Kidney epithelial cell (primary cell): ENCODE measurements at regions not wholly inside any gene's neighbourhood (a gene's known extent, or its start where the extent isn't known, plus 50 kb on each side); places are given as distances from the start of the nearest gene placed in this dataset.

Source experiments
- DNase-seq: peaks from one replicate; pipeline ENCODE4 v3.0.0-alpha.2; 2010; ENCODE audit warnings: low read depth
- H3K27me3 ChIP-seq: 2 replicates; pipeline ENCODE4 v1.6.0; 2011; ENCODE audit warnings: low read length; ENCODE audit not compliant: control insufficient read depth, insufficient read depth
- H3K36me3 ChIP-seq: 2 replicates; pipeline ENCODE4 v1.5.1; 2011; ENCODE audit warnings: low read length; ENCODE audit not compliant: control insufficient read depth, insufficient read depth
- H3K4me3 ChIP-seq: 2 replicates; pipeline ENCODE4 v1.5.1; 2011; ENCODE audit warnings: low read depth, mild to moderate bottlenecking, control low read depth, low read length
- CTCF ChIP-seq: IDR thresholded peaks from 2 replicates; pipeline ENCODE4 v1.5.1; 2011; ENCODE audit warnings: mild to moderate bottlenecking, moderate library complexity, low read length, control low read depth, inconsistent platforms; ENCODE audit not compliant: insufficient read depth, poor library complexity, severe bottlenecking

GRCh38 chr1:199545780-199546179 is 481.7 kb upstream of the NR5A2 start:
- no peak for DNase-seq

GRCh38 chr1:199546323-199546722 is 481.2 kb upstream of the NR5A2 start:
- H3K36me3 ChIP-seq: no peaks in the 10 kb centered on the region
- TF ChIP-seq CTCF: no peak
- DNase-seq: peak; percentile 52
- H3K27me3 ChIP-seq: no peaks in the 10 kb centered on the region
- no peak overlapping the region for H3K4me3 ChIP-seq

More at GRCh38 chr1:199545780-199546179, 481.7 kb upstream of the NR5A2 start:
- no peaks in the 10 kb centered on the region for H3K36me3 ChIP-seq
- TF ChIP-seq CTCF: peak; percentile 37
- no peaks in the 10 kb centered on the region for H3K27me3 ChIP-seq
- no peak overlapping the region for H3K4me3 ChIP-seq

GRCh38 chr1:199549421-199549820 is 478.1 kb upstream of the NR5A2 start:
- no peaks in the 10 kb centered on the region for H3K27me3 ChIP-seq
- H3K36me3 ChIP-seq: no peaks in the 10 kb centered on the region
- H3K4me3 ChIP-seq: no peak overlapping the region
- TF ChIP-seq CTCF: no peak
- no peak for DNase-seq

- peak; percentile 40 for TF ChIP-seq CTCF
- H3K4me3 ChIP-seq: no peak overlapping the region
- H3K27me3 ChIP-seq: no peaks in the 10 kb centered on the region
- DNase-seq: no peak
- H3K36me3 ChIP-seq: no peaks in the 10 kb centered on the region
These were observed 477.1 kb upstream of the NR5A2 start for GRCh38 chr1:199550199-199551065.

DNA sequence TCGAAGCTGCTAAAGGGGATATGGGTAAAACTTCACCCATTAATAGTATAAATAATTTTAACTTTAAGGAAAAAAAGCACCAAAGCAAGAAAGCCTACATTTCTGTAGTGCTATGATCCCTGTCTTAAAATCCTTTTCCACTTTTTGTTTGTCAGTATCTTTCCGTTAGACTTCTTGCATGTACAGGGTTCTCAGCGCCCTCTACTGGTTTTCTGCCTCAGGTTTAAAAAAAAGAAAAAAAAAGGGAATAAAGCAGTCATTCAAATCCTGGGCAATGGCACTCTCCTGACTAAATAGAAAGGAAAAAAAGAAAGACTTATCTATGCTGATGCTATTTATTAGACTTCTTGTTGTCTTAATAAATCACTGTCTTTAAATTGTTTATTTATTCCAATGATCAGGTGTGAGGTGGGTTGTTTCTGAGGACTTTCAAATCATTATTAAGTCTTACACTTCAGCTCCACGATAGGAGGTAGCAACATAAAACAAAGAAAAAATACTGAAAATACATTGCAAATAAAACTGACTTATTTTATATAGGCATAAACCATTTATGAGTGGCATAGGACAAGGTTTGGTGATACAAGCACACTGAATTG is 475.4 kb upstream of the NR5A2 start:
- peak; percentile 47 for DNase-seq
- peak; percentile 86 for TF ChIP-seq CTCF
- Histone ChIP-seq H3K27me3 (no peaks in the 10 kb centered on the region), H3K4me3 (no peak overlapping the region), H3K36me3 (no peaks in the 10 kb centered on the region)
